ENCODE measurements at regions not wholly inside any gene's neighbourhood (a gene's known extent, or its start where the extent isn't known, plus 50 kb on each side); places are given as distances from the start of the nearest gene placed in this dataset.

DNA sequence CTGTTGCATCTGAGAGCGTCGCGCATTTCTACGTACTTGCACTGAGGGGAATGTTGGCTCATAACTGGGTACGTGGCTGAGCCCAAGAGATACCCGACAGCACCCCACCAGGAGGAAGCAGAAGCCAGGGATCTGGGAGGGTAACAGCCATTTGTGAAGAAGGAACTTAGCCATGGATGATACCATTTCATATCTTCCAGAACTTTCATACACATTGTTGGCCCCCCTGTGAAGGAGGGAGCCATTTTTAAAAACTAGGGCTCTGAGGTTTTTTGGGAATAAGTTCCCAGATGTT lies 101.4 kb upstream of the SLC44A1 start:
- H3K4me3 ChIP-seq (ENCODE audit: low read depth, low read length): no peak overlapping the region
- no peak overlapping the region for H3K27ac ChIP-seq (ENCODE audit: extremely low read depth, low read depth, low read length)
- no peaks in the 10 kb centered on the region for H3K4me1 ChIP-seq (ENCODE audit: control insufficient read depth, insufficient read depth, low read length)
- TF ChIP-seq GLIS1 (tag by site-specific recombination; IDR thresholded peaks at IDR 0.05): no peak
- TF ChIP-seq, protein P1, sequence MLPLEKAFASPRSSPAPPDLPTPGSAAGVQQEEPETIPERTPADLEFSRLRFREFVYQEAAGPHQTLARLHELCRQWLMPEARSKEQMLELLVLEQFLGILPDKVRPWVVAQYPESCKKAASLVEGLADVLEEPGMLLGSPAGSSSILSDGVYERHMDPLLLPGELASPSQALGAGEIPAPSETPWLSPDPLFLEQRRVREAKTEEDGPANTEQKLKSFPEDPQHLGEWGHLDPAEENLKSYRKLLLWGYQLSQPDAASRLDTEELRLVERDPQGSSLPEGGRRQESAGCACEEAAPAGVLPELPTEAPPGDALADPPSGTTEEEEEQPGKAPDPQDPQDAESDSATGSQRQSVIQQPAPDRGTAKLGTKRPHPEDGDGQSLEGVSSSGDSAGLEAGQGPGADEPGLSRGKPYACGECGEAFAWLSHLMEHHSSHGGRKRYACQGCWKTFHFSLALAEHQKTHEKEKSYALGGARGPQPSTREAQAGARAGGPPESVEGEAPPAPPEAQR (tag by site-specific recombination; IDR thresholded peaks at IDR 0.05): no peak
- TF ChIP-seq, protein P2, sequence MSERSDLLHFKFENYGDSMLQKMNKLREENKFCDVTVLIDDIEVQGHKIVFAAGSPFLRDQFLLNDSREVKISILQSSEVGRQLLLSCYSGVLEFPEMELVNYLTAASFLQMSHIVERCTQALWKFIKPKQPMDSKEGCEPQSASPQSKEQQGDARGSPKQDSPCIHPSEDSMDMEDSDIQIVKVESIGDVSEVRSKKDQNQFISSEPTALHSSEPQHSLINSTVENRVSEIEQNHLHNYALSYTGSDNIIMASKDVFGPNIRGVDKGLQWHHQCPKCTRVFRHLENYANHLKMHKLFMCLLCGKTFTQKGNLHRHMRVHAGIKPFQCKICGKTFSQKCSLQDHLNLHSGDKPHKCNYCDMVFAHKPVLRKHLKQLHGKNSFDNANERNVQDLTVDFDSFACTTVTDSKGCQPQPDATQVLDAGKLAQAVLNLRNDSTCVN (tag by site-specific recombination; optimal IDR thresholded peaks at IDR 0.05): no peak
- no peak for TF ChIP-seq ZNF366 (tag by site-specific recombination; conservative IDR thresholded peaks at IDR 0.05)
- no peak for TF ChIP-seq ZNF626 (tag by site-specific recombination; IDR thresholded peaks at IDR 0.05)
- TF ChIP-seq BCL11A (tag by site-specific recombination; IDR thresholded peaks at IDR 0.05; ENCODE audit: low read depth): no peak
- TF ChIP-seq, protein P3, sequence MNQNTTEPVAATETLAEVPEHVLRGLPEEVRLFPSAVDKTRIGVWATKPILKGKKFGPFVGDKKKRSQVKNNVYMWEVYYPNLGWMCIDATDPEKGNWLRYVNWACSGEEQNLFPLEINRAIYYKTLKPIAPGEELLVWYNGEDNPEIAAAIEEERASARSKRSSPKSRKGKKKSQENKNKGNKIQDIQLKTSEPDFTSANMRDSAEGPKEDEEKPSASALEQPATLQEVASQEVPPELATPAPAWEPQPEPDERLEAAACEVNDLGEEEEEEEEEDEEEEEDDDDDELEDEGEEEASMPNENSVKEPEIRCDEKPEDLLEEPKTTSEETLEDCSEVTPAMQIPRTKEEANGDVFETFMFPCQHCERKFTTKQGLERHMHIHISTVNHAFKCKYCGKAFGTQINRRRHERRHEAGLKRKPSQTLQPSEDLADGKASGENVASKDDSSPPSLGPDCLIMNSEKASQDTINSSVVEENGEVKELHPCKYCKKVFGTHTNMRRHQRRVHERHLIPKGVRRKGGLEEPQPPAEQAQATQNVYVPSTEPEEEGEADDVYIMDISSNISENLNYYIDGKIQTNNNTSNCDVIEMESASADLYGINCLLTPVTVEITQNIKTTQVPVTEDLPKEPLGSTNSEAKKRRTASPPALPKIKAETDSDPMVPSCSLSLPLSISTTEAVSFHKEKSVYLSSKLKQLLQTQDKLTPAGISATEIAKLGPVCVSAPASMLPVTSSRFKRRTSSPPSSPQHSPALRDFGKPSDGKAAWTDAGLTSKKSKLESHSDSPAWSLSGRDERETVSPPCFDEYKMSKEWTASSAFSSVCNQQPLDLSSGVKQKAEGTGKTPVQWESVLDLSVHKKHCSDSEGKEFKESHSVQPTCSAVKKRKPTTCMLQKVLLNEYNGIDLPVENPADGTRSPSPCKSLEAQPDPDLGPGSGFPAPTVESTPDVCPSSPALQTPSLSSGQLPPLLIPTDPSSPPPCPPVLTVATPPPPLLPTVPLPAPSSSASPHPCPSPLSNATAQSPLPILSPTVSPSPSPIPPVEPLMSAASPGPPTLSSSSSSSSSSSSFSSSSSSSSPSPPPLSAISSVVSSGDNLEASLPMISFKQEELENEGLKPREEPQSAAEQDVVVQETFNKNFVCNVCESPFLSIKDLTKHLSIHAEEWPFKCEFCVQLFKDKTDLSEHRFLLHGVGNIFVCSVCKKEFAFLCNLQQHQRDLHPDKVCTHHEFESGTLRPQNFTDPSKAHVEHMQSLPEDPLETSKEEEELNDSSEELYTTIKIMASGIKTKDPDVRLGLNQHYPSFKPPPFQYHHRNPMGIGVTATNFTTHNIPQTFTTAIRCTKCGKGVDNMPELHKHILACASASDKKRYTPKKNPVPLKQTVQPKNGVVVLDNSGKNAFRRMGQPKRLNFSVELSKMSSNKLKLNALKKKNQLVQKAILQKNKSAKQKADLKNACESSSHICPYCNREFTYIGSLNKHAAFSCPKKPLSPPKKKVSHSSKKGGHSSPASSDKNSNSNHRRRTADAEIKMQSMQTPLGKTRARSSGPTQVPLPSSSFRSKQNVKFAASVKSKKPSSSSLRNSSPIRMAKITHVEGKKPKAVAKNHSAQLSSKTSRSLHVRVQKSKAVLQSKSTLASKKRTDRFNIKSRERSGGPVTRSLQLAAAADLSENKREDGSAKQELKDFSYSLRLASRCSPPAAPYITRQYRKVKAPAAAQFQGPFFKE (tag by site-specific recombination; IDR thresholded peaks at IDR 0.05; ENCODE audit: borderline replicate concordance): no peak
- TF ChIP-seq ZNF335 (tag by site-specific recombination; conservative IDR thresholded peaks at IDR 0.05): no peak
- TF ChIP-seq ZNF341 (tag by site-specific recombination; IDR thresholded peaks at IDR 0.05; ENCODE audit: low read depth): no peak
- TF ChIP-seq, protein P4, sequence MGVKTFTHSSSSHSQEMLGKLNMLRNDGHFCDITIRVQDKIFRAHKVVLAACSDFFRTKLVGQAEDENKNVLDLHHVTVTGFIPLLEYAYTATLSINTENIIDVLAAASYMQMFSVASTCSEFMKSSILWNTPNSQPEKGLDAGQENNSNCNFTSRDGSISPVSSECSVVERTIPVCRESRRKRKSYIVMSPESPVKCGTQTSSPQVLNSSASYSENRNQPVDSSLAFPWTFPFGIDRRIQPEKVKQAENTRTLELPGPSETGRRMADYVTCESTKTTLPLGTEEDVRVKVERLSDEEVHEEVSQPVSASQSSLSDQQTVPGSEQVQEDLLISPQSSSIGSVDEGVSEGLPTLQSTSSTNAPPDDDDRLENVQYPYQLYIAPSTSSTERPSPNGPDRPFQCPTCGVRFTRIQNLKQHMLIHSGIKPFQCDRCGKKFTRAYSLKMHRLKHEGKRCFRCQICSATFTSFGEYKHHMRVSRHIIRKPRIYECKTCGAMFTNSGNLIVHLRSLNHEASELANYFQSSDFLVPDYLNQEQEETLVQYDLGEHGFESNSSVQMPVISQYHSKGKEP (tag by site-specific recombination; IDR thresholded peaks at IDR 0.05): no peak
- no peak for TF ChIP-seq ZEB2 (tag by site-specific recombination; IDR thresholded peaks at IDR 0.05)
- no peak for TF ChIP-seq ZNF548 (tag by site-specific recombination; IDR thresholded peaks at IDR 0.05)
- TF ChIP-seq, protein P5, sequence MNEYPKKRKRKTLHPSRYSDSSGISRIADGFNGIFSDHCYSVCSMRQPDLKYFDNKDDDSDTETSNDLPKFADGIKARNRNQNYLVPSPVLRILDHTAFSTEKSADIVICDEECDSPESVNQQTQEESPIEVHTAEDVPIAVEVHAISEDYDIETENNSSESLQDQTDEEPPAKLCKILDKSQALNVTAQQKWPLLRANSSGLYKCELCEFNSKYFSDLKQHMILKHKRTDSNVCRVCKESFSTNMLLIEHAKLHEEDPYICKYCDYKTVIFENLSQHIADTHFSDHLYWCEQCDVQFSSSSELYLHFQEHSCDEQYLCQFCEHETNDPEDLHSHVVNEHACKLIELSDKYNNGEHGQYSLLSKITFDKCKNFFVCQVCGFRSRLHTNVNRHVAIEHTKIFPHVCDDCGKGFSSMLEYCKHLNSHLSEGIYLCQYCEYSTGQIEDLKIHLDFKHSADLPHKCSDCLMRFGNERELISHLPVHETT (tag by site-specific recombination; IDR thresholded peaks at IDR 0.05): no peak
- TF ChIP-seq PRDM1 (tag by site-specific recombination; IDR thresholded peaks at IDR 0.05): no peak
- TF ChIP-seq KLF7 (tag by site-specific recombination; IDR thresholded peaks at IDR 0.05; ENCODE audit: borderline replicate concordance): no peak
- no peak for TF ChIP-seq ZNF677 (tag by site-specific recombination; IDR thresholded peaks at IDR 0.05)
- no peaks in the 10 kb centered on the region for H3K36me3 ChIP-seq (ENCODE audit: control insufficient read depth in 2 of 2, insufficient read depth in 1 of 2, low read length in 2 of 2)
- ChIA-PET POLR2A (no interaction called here), CTCF (no interaction called here)
- H3K9me3 ChIP-seq (ENCODE audit: control insufficient read depth, insufficient read depth, low read depth, low read length): no peaks in the 10 kb centered on the region
